Aorta (tissue), 5 donors: ENCODE measurements at regions not wholly inside any gene's neighbourhood (a gene's known extent, or its start where the extent isn't known, plus 50 kb on each side); places are given as distances from the start of the nearest gene placed in this dataset.
"Not testable (repeated sequence)": the region's sequence is repeated elsewhere in the genome, so short reads cannot be mapped to it uniquely, and the experiment has no call there.

ENCODE experiments used
- ATAC-seq: fragments of 200-7000 bp; cut with Tn5 transposase; one replicate; pipeline ENCODE4 v1.9.1; 2022; ENCODE audit warnings: moderate library complexity; ENCODE audit not compliant: low FRiP score
- DNase-seq, 2 donors: peaks; one replicate each; pipeline ENCODE4 v3.0.0-alpha.2; 2020
- H3K27ac ChIP-seq, 2 donors: one replicate each; pipeline ENCODE4 v1.5.1; 2013; ENCODE audit warnings: low read length in 2 of 2, mild to moderate bottlenecking in 2 of 2, moderate library complexity in 2 of 2, control low read depth in 1 of 2, inconsistent platforms in 1 of 2, low read depth in 1 of 2
- H3K27me3 ChIP-seq, 2 donors: one replicate each; pipeline ENCODE4 v1.6.1; 2013; ENCODE audit warnings: control low read depth in 1 of 2, low read length in 1 of 2, mild to moderate bottlenecking in 1 of 2, moderate library complexity in 1 of 2; ENCODE audit not compliant: insufficient read depth in 2 of 2, control insufficient read depth in 1 of 2
- H3K36me3 ChIP-seq, 2 donors: one replicate each; pipeline ENCODE4 v1.6.1; 2013; ENCODE audit warnings: control low read depth in 1 of 2, low read length in 1 of 2, mild to moderate bottlenecking in 1 of 2; ENCODE audit not compliant: insufficient read depth in 2 of 2, control insufficient read depth in 1 of 2
- H3K4me1 ChIP-seq, 2 donors: one replicate each; pipeline ENCODE4 v1.6.1; 2013; ENCODE audit warnings: low read length in 2 of 2, control low read depth in 1 of 2, mild to moderate bottlenecking in 1 of 2, moderate library complexity in 1 of 2; ENCODE audit not compliant: insufficient read depth in 2 of 2, control insufficient read depth in 1 of 2
- H3K4me3 ChIP-seq, 2 donors: one replicate each; pipeline ENCODE4 v1.5.1; 2013; ENCODE audit warnings: low read length in 2 of 2, control low read depth in 1 of 2, mild to moderate bottlenecking in 1 of 2
- H3K9me3 ChIP-seq: one replicate; pipeline ENCODE4 v1.6.1; 2013; ENCODE audit warnings: mild to moderate bottlenecking, low read length; ENCODE audit not compliant: control insufficient read depth
- WGBS, 2 donors: extraction: QIAGEN DNeasy Blood & Tissue Kit; methylation state at CpG; one replicate each; pipeline ENCODE4 v1.1.7; 2013; 5-methylcytosine and 5-hydroxymethylcytosine counted together
- intact Hi-C, 2 donors: fragments of 100-400 bp; cut with DNase I; formaldehyde crosslinking; loops; one replicate each; pipeline versions ENCODE4 v1.14.2 to v1.15.0; 2022
- donor health status: healthy with polysubstance abuse.
- donor health status: Bipolar disorder and iron deficiency.
- donor health status: DM: no; HTN: no; CAD: no.
- donor health status: DM: no; HTN: no; CAD: no.
- donor health status: DM: yes; HTN: yes; CAD: no.

- no peak overlapping the region for H3K4me3 ChIP-seq
- H3K9me3 ChIP-seq: no peaks in the 10 kb centered on the region
- H3K27ac ChIP-seq: no peak overlapping the region
- intact Hi-C loops: no loop called here
- 97 to 98% methylated on average over 2 of the region's 2 CpGs for WGBS, 2 donors
- no peaks in the 10 kb centered on the region for H3K36me3 ChIP-seq
- ATAC-seq (no peak), DNase-seq (no peak)
- peaks cover 0 to 1% of the 10 kb centered on the region in 2 donors for H3K27me3 ChIP-seq
- H3K4me1 ChIP-seq: no peaks in the 10 kb centered on the region
These were observed 181.1 kb upstream of the RBBP8 start for GRCh38 chr18:22752014-22752413.

DNA sequence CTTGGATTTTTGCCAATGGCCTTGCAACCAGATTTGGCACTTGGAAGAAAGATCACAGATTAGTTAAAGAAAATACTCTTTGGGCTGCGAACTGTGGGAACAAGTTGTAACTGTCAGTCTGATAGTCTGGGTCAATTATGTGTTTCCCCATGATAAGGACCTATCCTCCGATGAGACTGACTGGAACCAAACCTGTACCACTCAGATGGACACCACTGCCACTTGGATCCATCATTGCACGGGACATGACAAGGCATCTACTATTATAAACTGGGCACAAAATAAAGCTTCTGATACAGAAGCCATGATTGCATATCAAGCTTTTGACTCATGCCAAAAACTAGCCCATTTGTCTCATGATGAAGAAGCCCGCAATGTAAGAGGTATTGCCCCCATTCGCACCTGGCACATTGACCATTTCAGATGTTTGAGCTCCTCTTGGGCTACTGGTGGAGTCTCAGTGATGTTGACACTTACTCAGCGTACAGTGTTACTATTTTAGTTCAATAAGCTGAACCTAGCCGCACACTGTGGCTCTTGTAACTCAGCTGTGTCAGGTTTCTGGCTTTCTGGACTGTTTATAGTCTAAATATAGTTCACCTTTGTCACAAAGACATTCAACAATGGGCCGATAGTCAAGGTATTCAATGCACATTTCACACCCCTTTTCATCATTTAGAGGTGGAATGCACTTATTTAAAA is 179.8 kb upstream of the RBBP8 start:
- no peaks in the 10 kb centered on the region for H3K36me3 ChIP-seq
- H3K4me3 ChIP-seq: no peak overlapping the region
- no peak overlapping the region for H3K27ac ChIP-seq
- peaks cover 0 to 1% of the 10 kb centered on the region in 2 donors for H3K27me3 ChIP-seq
- no peak for DNase-seq
- WGBS, 2 donors: 60 to 62% methylated on average over 8 of the region's 8 CpGs
- no peak for ATAC-seq
- intact Hi-C loops: no loop called here
- H3K9me3 ChIP-seq: no peaks in the 10 kb centered on the region
- H3K4me1 ChIP-seq: no peaks in the 10 kb centered on the region

GRCh38 chr18:22764005-22764404 is 169.1 kb upstream of the RBBP8 start:
- not testable (repeated sequence) for H3K4me3 ChIP-seq, H3K4me1 ChIP-seq

DNA sequence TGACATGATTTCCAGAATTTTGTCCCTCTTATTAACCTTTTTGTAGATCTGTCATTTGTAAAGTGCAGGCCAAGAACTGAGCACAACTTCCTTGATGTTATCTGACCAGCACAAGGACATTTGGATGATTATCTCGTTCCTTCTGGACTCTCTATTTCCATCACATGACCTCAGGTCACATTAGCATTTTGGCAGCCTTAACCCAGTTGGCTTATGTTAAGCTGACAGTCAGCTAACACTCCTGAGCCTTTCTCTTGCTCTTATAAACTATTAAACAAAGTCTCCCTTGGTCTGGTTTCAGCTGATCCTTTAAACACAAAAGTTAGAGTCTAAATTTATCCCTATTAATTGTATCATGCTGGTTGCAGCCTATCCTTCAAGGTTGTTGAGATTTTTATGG is 167.2 kb upstream of the RBBP8 start:
- H3K27ac ChIP-seq: no peak overlapping the region
- no peaks in the 10 kb centered on the region for H3K36me3 ChIP-seq
- intact Hi-C loops: no loop called here
- H3K4me3 ChIP-seq: no peak overlapping the region
- H3K4me1 ChIP-seq: no peaks in the 10 kb centered on the region
- H3K27me3 ChIP-seq: no peaks in the 10 kb centered on the region
- 0 to 2% methylated on average over 1 of the region's 1 CpG for WGBS, 2 donors
- no peaks in the 10 kb centered on the region for H3K9me3 ChIP-seq
- ATAC-seq (no peak), DNase-seq (no peak)

More at GRCh38 chr18:22764005-22764404, 169.1 kb upstream of the RBBP8 start:
- H3K27ac ChIP-seq, ATAC-seq, DNase-seq, H3K36me3 ChIP-seq, H3K9me3 ChIP-seq, intact Hi-C loops, H3K27me3 ChIP-seq: not testable (repeated sequence)
- 98 to 99% methylated on average over 2 of the region's 2 CpGs for WGBS, 2 donors

DNA sequence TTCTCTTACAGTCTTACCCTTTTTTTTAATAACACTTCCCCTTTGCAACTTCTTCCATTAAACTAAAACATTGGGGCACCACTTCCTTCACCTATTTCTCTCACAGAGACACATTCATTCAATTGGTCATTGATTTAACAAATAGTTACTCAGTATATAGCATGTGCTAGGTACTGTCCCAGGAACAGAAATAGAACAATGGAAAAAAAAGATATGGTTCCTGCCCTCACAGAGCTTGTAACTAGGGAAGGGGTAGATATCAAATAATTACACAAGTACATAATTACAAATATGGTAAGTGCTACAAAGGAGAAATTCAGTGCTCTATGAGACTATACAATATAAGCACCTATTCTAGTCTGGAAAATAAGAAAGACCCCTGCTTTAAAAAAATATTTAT is 165.5 kb upstream of the RBBP8 start:
- H3K36me3 ChIP-seq: no peaks in the 10 kb centered on the region
- H3K9me3 ChIP-seq: no peaks in the 10 kb centered on the region
- H3K4me3 ChIP-seq: no peak overlapping the region
- ATAC-seq (no peak), DNase-seq (no peak)
- no peaks in the 10 kb centered on the region for H3K4me1 ChIP-seq
- H3K27ac ChIP-seq: no peak overlapping the region
- intact Hi-C loops: no loop called here
- H3K27me3 ChIP-seq: no peaks in the 10 kb centered on the region

- intact Hi-C loops: no loop called here
- Histone ChIP-seq H3K4me3 (no peak overlapping the region), H3K4me1 (no peaks in the 10 kb centered on the region), H3K27me3 (no peaks in the 10 kb centered on the region), H3K27ac (no peak overlapping the region), H3K9me3 (no peaks in the 10 kb centered on the region), H3K36me3 (no peaks in the 10 kb centered on the region)
- ATAC-seq (no peak), DNase-seq (no peak)
- WGBS, 2 donors: 86 to 99% methylated on average over 3 of the region's 3 CpGs
These were observed 159.2 kb upstream of the RBBP8 start for GRCh38 chr18:22773944-22774343.

GRCh38 chr18:22778996-22779395 is 154.1 kb upstream of the RBBP8 start:
- H3K36me3 ChIP-seq: no peaks in the 10 kb centered on the region
- ATAC-seq: no peak
- H3K27ac ChIP-seq: no peak overlapping the region
- H3K9me3 ChIP-seq: no peaks in the 10 kb centered on the region
- H3K27me3 ChIP-seq: no peaks in the 10 kb centered on the region
- no peak for DNase-seq
- intact Hi-C loops: no loop called here
- H3K4me3 ChIP-seq: no peak overlapping the region
- 63 to 80% methylated on average over 1 of the region's 1 CpG for WGBS, 2 donors
- H3K4me1 ChIP-seq: no peaks in the 10 kb centered on the region

GRCh38 chr18:22783245-22783644 is 149.9 kb upstream of the RBBP8 start:
- Histone ChIP-seq H3K36me3 (no peaks in the 10 kb centered on the region), H3K9me3 (no peaks in the 10 kb centered on the region), H3K4me3 (no peak overlapping the region), H3K4me1 (no peaks in the 10 kb centered on the region), H3K27ac (no peak overlapping the region), H3K27me3 (no peaks in the 10 kb centered on the region)
- DNase-seq (no peak), ATAC-seq (no peak)
- intact Hi-C loops: no loop called here
- 94 to 96% methylated on average over 3 of the region's 3 CpGs for WGBS, 2 donors

DNA sequence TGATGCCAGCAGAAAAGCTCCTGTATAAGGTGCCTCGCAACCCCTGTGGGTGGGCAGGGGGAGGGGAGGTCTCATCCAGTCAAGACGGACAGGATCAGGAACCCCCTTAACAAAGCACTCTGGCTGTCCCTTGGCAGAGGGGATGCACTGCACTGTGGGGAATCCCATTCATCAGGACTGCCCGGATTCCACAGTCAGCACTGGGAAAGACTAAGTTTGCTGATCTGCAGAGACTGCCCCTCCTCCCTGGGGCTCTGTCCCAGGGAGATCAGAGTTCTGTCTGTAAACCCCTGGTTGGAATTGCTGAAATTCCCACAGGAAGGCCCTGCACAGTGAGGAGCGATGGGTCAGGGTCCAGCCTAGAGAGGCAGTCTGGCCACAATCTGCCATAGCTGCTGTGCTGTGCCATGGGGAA is 149.5 kb upstream of the RBBP8 start:
- no peak for ATAC-seq
- no peaks in the 10 kb centered on the region for H3K27me3 ChIP-seq
- H3K9me3 ChIP-seq: no peaks in the 10 kb centered on the region

More for the DNA sequence above, 149.5 kb upstream of the RBBP8 start:
- H3K4me1 ChIP-seq: no peaks in the 10 kb centered on the region
- DNase-seq: no peak
- no peak overlapping the region for H3K27ac ChIP-seq
- WGBS, 2 donors: 69 to 72% methylated on average over 4 of the region's 4 CpGs
- intact Hi-C loops: no loop called here
- H3K4me3 ChIP-seq: no peak overlapping the region
- H3K36me3 ChIP-seq: no peaks in the 10 kb centered on the region
